Neural progenitor cell (in vitro differentiated cells): ENCODE measurements at regions not wholly inside any gene's neighbourhood (a gene's known extent, or its start where the extent isn't known, plus 50 kb on each side); places are given as distances from the start of the nearest gene placed in this dataset.

ENCODE experiments used
- DNase-seq: peaks from one replicate; pipeline ENCODE4 v3.0.0-alpha.2; 2016; ENCODE audit warnings: low spot score
- H2AFZ ChIP-seq: fragments of 200-600 bp; sonication (generic); replicated peaks from 2 replicates; pipeline ENCODE4 v1.6.1; 2016; ENCODE audit warnings: antibody characterized with exemption
- H3F3A ChIP-seq: fragments of 200-600 bp; sonication (generic); 2 replicates; pipeline ENCODE4 v1.6.1; 2016; ENCODE audit warnings: antibody characterized with exemption, low read depth
- H3K27ac ChIP-seq: fragments of 200-600 bp; sonication (generic); 2 replicates; pipeline ENCODE4 v1.5.1; 2016; ENCODE audit warnings: mild to moderate bottlenecking
- H3K27me3 ChIP-seq: fragments of 200-600 bp; sonication (generic); 2 replicates; pipeline ENCODE4 v1.6.1; 2016; ENCODE audit warnings: mild to moderate bottlenecking, moderate library complexity
- H3K36me3 ChIP-seq: fragments of 200-600 bp; sonication (generic); 2 replicates; pipeline ENCODE4 v1.5.1; 2016
- H3K4me1 ChIP-seq: fragments of 200-600 bp; sonication (generic); 2 replicates; pipeline ENCODE4 v1.6.1; 2016; ENCODE audit warnings: mixed run types
- H3K4me2 ChIP-seq: fragments of 200-600 bp; sonication (generic); 2 replicates; pipeline ENCODE4 v1.6.1; 2016
- H3K4me3 ChIP-seq: fragments of 200-600 bp; sonication (generic); 2 replicates; pipeline ENCODE4 v1.5.1; 2016
- H3K79me2 ChIP-seq: fragments of 200-600 bp; sonication (generic); 2 replicates; pipeline ENCODE4 v1.6.1; 2016; ENCODE audit warnings: low read depth
- H3K9ac ChIP-seq: fragments of 200-600 bp; sonication (generic); 2 replicates; pipeline ENCODE4 v1.6.1; 2016
- H3K9me3 ChIP-seq: fragments of 200-600 bp; sonication (generic); 2 replicates; pipeline ENCODE4 v1.5.1; 2016; ENCODE audit warnings: low read depth
- H4K20me1 ChIP-seq: fragments of 200-600 bp; sonication (generic); 2 replicates; pipeline ENCODE4 v1.6.1; 2016; ENCODE audit warnings: low read depth
- H3K27ac Mint-ChIP-seq: 3 replicates; pipeline ENCODE4 v1.8.0; 2021; ENCODE audit warnings: mixed read lengths
- H3K27me3 Mint-ChIP-seq: 2 replicates; pipeline ENCODE4 v1.8.0; 2022; ENCODE audit warnings: low read depth, mild to moderate bottlenecking, inconsistent platforms, moderate library complexity, mixed read lengths; ENCODE audit not compliant: insufficient read depth
- H3K36me3 Mint-ChIP-seq: 3 replicates; pipeline ENCODE4 v1.8.0; 2021; ENCODE audit warnings: mixed read lengths
- H3K4me1 Mint-ChIP-seq: 3 replicates; pipeline ENCODE4 v1.8.0; 2021; ENCODE audit warnings: mixed read lengths
- H3K4me3 Mint-ChIP-seq: 3 replicates; pipeline ENCODE4 v1.8.0; 2021; ENCODE audit warnings: mild to moderate bottlenecking, moderate library complexity, mixed read lengths
- H3K9me3 Mint-ChIP-seq: 3 replicates; pipeline ENCODE4 v1.8.0; 2020; ENCODE audit warnings: mixed read lengths
- EZH2 ChIP-seq: fragments of 200-600 bp; sonication (generic); IDR thresholded peaks from 2 replicates; pipeline ENCODE4 v1.6.1; 2017; ENCODE audit warnings: antibody characterized with exemption, mild to moderate bottlenecking, moderate library complexity
- EZH2phosphoT487 ChIP-seq: fragments of 200-600 bp; sonication (generic); IDR thresholded peaks from 2 replicates; pipeline ENCODE4 v1.6.1; 2017; ENCODE audit warnings: antibody characterized with exemption
- TF ChIP-seq, protein P1 (sequence below): fragments of 200-600 bp; sonication (generic); IDR thresholded peaks from 2 replicates; pipeline ENCODE4 v1.5.1; 2017; ENCODE audit warnings: antibody characterized with exemption, mild to moderate bottlenecking

DNA sequence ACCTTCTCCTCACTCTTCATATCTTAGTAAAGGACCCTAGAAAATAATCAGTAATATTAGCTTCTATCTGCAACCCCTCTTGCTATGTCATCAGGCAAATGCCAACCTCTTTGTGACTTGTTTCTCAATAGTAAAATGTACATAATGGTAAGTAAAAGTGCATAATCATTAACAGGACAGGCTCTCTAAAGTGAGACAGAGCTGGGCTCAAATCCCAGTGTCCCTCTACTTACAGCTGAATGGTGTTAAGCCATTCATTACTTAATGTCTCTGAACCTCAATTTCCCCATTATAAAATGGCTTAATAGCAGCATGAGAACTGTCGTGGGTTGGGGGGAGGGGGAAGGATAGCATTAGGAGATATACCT lies 62.6 kb upstream of the ATP11B start:
- no peaks in the 10 kb centered on the region for H3K36me3 Mint-ChIP-seq
- H3K4me3 Mint-ChIP-seq = no peak overlapping the region
- Histone ChIP-seq H3K27me3 (no peaks in the 10 kb centered on the region), H3K79me2 (no peaks in the 10 kb centered on the region), H3K4me2 (no peak overlapping the region), H3K4me1 (peaks cover 19% of the 10 kb centered on the region), H3K9me3 (no peaks in the 10 kb centered on the region), H3K27ac (no peak overlapping the region), H3K4me3 (no peak overlapping the region), H4K20me1 (no peaks in the 10 kb centered on the region), H3F3A (peaks cover 9% of the 10 kb centered on the region), H3K36me3 (no peaks in the 10 kb centered on the region), H3K9ac (no peak overlapping the region), H2AFZ (no peak overlapping the region)
- H3K4me1 Mint-ChIP-seq = peaks cover 15% of the 10 kb centered on the region
- TF ChIP-seq EZH2phosphoT487 (no peak), EZH2 (no peak)
- TF ChIP-seq, protein P1, sequence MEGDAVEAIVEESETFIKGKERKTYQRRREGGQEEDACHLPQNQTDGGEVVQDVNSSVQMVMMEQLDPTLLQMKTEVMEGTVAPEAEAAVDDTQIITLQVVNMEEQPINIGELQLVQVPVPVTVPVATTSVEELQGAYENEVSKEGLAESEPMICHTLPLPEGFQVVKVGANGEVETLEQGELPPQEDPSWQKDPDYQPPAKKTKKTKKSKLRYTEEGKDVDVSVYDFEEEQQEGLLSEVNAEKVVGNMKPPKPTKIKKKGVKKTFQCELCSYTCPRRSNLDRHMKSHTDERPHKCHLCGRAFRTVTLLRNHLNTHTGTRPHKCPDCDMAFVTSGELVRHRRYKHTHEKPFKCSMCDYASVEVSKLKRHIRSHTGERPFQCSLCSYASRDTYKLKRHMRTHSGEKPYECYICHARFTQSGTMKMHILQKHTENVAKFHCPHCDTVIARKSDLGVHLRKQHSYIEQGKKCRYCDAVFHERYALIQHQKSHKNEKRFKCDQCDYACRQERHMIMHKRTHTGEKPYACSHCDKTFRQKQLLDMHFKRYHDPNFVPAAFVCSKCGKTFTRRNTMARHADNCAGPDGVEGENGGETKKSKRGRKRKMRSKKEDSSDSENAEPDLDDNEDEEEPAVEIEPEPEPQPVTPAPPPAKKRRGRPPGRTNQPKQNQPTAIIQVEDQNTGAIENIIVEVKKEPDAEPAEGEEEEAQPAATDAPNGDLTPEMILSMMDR = no peak
- peaks cover 6% of the 10 kb centered on the region for H3K27me3 Mint-ChIP-seq
- no peak overlapping the region for H3K27ac Mint-ChIP-seq
- no peak for DNase-seq
- H3K9me3 Mint-ChIP-seq = no peaks in the 10 kb centered on the region

DNA sequence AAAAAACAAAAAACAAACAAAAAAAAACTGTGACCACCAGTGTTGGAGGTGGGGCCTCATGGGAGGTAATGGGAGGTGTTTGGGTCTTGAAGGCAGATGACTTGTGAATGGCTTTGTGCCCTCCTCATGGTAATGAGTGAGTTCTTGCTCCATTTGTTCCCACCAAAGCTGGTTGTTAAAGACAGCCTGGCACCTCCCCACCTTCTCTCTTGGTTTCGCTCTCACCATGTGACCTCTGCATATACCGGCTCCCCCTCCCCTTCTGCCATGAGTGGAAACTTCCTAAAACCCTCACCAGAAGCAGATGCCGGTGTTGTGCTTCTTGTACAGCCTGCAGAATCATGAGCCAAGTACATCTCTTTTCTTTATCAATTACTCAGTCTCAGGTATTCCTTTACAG lies 61.5 kb upstream of the ATP11B start:
- Mint-ChIP-seq H3K4me3 (no peak overlapping the region), H3K27me3 (peaks cover 6% of the 10 kb centered on the region), H3K27ac (no peak overlapping the region), H3K4me1 (peaks cover 4% of the 10 kb centered on the region), H3K9me3 (no peaks in the 10 kb centered on the region), H3K36me3 (no peaks in the 10 kb centered on the region)
- H4K20me1 ChIP-seq = no peaks in the 10 kb centered on the region
- H3K79me2 ChIP-seq = no peaks in the 10 kb centered on the region
- no peak overlapping the region for H2AFZ ChIP-seq
- no peaks in the 10 kb centered on the region for H3K27me3 ChIP-seq
- no peaks in the 10 kb centered on the region for H3K36me3 ChIP-seq
- H3K4me3 ChIP-seq = no peak overlapping the region
- H3K9ac ChIP-seq = no peak overlapping the region
- H3K27ac ChIP-seq = no peak overlapping the region
- H3K4me1 ChIP-seq = peaks cover 9% of the 10 kb centered on the region
- no peak overlapping the region for H3K4me2 ChIP-seq
- H3F3A ChIP-seq = peaks cover 3% of the 10 kb centered on the region
- no peak for DNase-seq
- TF ChIP-seq, protein P1 = no peak
- TF ChIP-seq EZH2 (no peak), EZH2phosphoT487 (no peak)
- H3K9me3 ChIP-seq = no peaks in the 10 kb centered on the region

DNA sequence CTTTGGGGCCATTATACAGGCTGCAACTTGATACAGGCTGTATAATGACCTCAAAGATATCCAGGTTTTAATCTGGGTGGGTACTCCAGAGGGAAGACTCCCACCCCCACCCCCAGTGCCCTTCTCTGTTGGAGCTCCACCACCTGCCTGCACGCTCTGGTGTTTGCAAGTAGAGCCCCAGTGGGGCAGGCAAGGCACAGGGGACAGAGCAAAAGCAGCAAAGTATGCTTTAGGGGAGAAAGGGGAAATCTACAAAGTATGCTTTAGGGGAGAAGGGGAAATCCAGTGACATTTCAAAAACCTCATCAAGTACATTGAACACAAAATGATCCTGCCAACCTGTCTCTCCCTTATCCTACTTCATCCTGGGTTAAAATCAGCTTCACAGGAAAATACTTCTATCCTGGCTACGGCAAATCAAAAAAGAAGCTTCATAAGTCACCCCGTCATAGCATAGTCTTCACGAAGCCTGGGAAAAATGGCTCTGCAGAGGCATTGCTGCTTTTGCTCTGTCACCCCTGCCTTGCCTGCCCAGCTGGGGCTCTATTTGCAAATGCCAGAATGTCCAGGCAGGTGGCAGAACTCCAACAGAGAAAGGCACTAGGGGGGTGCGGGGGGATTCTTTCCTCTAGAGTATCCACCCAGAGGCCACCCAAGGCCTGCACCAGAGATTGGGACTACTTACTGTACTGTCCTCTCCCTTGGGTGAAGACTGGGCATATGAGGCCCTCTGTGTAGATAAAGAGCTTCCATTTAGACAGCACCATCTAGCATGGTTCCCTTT lies 60.9 kb upstream of the ATP11B start:
- peaks cover 6% of the 10 kb centered on the region for H3K4me1 ChIP-seq
- H3F3A ChIP-seq = peaks cover 3% of the 10 kb centered on the region
- no peak overlapping the region for H3K4me3 ChIP-seq
- Mint-ChIP-seq H3K36me3 (no peaks in the 10 kb centered on the region), H3K9me3 (no peaks in the 10 kb centered on the region), H3K27ac (no peak overlapping the region), H3K4me1 (no peaks in the 10 kb centered on the region), H3K27me3 (peaks cover 6% of the 10 kb centered on the region), H3K4me3 (no peak overlapping the region)
- TF ChIP-seq EZH2 = no peak
- no peak for TF ChIP-seq EZH2phosphoT487
- TF ChIP-seq, protein P1 = no peak
- no peak overlapping the region for H3K4me2 ChIP-seq
- H3K79me2 ChIP-seq = no peaks in the 10 kb centered on the region
- DNase-seq = no peak
- no peak overlapping the region for H3K27ac ChIP-seq
- no peaks in the 10 kb centered on the region for H3K9me3 ChIP-seq
- no peak overlapping the region for H3K9ac ChIP-seq
- H3K27me3 ChIP-seq = no peaks in the 10 kb centered on the region
- H2AFZ ChIP-seq = peak overlapping the region; percentile 34
- H4K20me1 ChIP-seq = no peaks in the 10 kb centered on the region
- no peaks in the 10 kb centered on the region for H3K36me3 ChIP-seq
